ENCODE measurements at regions not wholly inside any gene's neighbourhood (a gene's known extent, or its start where the extent isn't known, plus 50 kb on each side); places are given as distances from the start of the nearest gene placed in this dataset.

- 54% methylated on average over 2 of the region's 2 CpGs for WGBS
- no peaks in the 10 kb centered on the region for H3K4me1 ChIP-seq (ENCODE audit: control insufficient read depth in 4 of 4, insufficient read depth in 4 of 4, low read length in 3 of 4)
Measured at GRCh38 chr6:121940728-121941127, 458.7 kb upstream of the HSF2 start.

GRCh38 chr6:121944354-121944753 lies 455.1 kb upstream of the HSF2 start:
- Histone ChIP-seq H3K9ac (ENCODE audit: low read depth in 1 of 2, low read length in 2 of 2) (no peak overlapping the region), H3K4me1 (ENCODE audit: control insufficient read depth in 4 of 4, insufficient read depth in 4 of 4, low read length in 3 of 4) (no peaks in the 10 kb centered on the region), H3K36me3 (ENCODE audit: control insufficient read depth in 4 of 4, insufficient read depth in 3 of 4, low read depth in 1 of 4, low read length in 3 of 4) (no peaks in the 10 kb centered on the region), H3K9me3 (ENCODE audit: control insufficient read depth in 4 of 4, low read length in 3 of 4) (no peaks in the 10 kb centered on the region), H3K4me3 (ENCODE audit: low read depth in 1 of 3, low read length in 3 of 3) (no peak overlapping the region), H3K27me3 (ENCODE audit: control insufficient read depth in 4 of 4, insufficient read depth in 4 of 4, low read length in 3 of 4) (peaks cover 0 to 2% (median 0%) of the 10 kb centered on the region in 4 donors), H3K27ac (ENCODE audit: low read depth in 1 of 2, low read length in 2 of 2) (no peak overlapping the region)
- TF ChIP-seq CTCF (IDR thresholded peaks at IDR 0.05; ENCODE audit: low read depth, low read length, missing input control) (no peak), FOXA2 (IDR thresholded peaks at IDR 0.05) (no peak), SP1 (IDR thresholded peaks at IDR 0.05) (no peak)
- WGBS = 39% methylated on average over 1 of the region's 1 CpG
- no peak for DNase-seq (ENCODE audit: low spot score)

More at GRCh38 chr6:121940728-121941127, 458.7 kb upstream of the HSF2 start:
- no peaks in the 10 kb centered on the region for H3K36me3 ChIP-seq (ENCODE audit: control insufficient read depth in 4 of 4, insufficient read depth in 3 of 4, low read depth in 1 of 4, low read length in 3 of 4)
- H3K9me3 ChIP-seq (ENCODE audit: control insufficient read depth in 4 of 4, low read length in 3 of 4) = no peaks in the 10 kb centered on the region
- no peak overlapping the region for H3K9ac ChIP-seq (ENCODE audit: low read depth in 1 of 2, low read length in 2 of 2)
- no peak overlapping the region for H3K27ac ChIP-seq (ENCODE audit: low read depth in 1 of 2, low read length in 2 of 2)
- no peak for TF ChIP-seq FOXA2 (IDR thresholded peaks at IDR 0.05)
- TF ChIP-seq SP1 (IDR thresholded peaks at IDR 0.05) = no peak
- TF ChIP-seq HNF4G (IDR thresholded peaks at IDR 0.05) = no peak
- no peak for TF ChIP-seq EGR1 (IDR thresholded peaks at IDR 0.05; ENCODE audit: low read depth in 2 of 2)
- no peak for TF ChIP-seq REST (IDR thresholded peaks at IDR 0.05)
- TF ChIP-seq, protein P1, sequence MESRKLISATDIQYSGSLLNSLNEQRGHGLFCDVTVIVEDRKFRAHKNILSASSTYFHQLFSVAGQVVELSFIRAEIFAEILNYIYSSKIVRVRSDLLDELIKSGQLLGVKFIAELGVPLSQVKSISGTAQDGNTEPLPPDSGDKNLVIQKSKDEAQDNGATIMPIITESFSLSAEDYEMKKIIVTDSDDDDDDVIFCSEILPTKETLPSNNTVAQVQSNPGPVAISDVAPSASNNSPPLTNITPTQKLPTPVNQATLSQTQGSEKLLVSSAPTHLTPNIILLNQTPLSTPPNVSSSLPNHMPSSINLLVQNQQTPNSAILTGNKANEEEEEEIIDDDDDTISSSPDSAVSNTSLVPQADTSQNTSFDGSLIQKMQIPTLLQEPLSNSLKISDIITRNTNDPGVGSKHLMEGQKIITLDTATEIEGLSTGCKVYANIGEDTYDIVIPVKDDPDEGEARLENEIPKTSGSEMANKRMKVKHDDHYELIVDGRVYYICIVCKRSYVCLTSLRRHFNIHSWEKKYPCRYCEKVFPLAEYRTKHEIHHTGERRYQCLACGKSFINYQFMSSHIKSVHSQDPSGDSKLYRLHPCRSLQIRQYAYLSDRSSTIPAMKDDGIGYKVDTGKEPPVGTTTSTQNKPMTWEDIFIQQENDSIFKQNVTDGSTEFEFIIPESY (IDR thresholded peaks at IDR 0.05) = no peak
- no peak for TF ChIP-seq JUND (IDR thresholded peaks at IDR 0.05)
- TF ChIP-seq YY1 (IDR thresholded peaks at IDR 0.05) = no peak
- no peak for TF ChIP-seq RXRA (IDR thresholded peaks at IDR 0.05)
- TF ChIP-seq GABPA (IDR thresholded peaks at IDR 0.05 in 1 of 2, conservative IDR thresholded peaks at IDR 0.05 in 1 of 2) = no peak
- TF ChIP-seq, protein P2, sequence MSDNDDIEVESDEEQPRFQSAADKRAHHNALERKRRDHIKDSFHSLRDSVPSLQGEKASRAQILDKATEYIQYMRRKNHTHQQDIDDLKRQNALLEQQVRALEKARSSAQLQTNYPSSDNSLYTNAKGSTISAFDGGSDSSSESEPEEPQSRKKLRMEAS (IDR thresholded peaks at IDR 0.05) = no peak
- TF ChIP-seq NR2F2 (IDR thresholded peaks at IDR 0.05) = no peak
- DNase-seq (ENCODE audit: low spot score) = no peak
- H3K27me3 ChIP-seq (ENCODE audit: control insufficient read depth in 4 of 4, insufficient read depth in 4 of 4, low read length in 3 of 4) = peaks cover 0 to 2% (median 0%) of the 10 kb centered on the region in 4 donors
- H3K4me3 ChIP-seq (ENCODE audit: low read depth in 1 of 3, low read length in 3 of 3) = no peak overlapping the region

Measured in liver (tissue), 8 donors.